ENCODE measurements at regions not wholly inside any gene's neighbourhood (a gene's known extent, or its start where the extent isn't known, plus 50 kb on each side); places are given as distances from the start of the nearest gene placed in this dataset.

DNA sequence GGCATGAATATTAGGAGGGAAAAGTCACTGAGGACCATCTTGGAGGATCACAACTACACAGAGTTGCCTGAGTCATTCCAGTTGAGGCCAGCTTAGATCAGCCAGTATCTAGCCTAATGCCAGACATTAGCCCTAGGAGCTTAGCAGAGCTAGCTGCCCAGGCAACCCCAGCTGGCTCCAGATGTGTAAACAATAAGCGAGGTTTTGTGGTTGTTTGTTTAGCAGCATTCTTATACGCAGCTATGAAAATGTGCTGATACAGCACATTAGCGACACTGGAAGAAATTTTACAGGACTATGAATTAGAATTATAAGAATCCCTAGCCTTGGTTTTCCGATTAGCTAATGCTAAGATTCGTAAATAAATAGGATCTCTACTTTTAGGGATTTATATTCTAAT is 59.3 kb downstream of the BTBD3 start:
- no peak overlapping the region for H3K27ac ChIP-seq
- no peak for TF ChIP-seq CTCF (IDR thresholded peaks at IDR 0.05; ENCODE audit: low read depth, low read length, missing control alignments)
- no peak for DNase-seq
- no peak overlapping the region for H3K4me3 ChIP-seq (ENCODE audit: low read depth, low read length)
- H3K27me3 ChIP-seq (replicated peaks) = no peaks in the 10 kb centered on the region
- no peaks in the 10 kb centered on the region for H3K36me3 ChIP-seq (replicated peaks)
- in situ Hi-C loops (cut with HindIII; ENCODE audit: low pct_ligation_motif_present, low sequenced_read_pairs) = no loop called here

GRCh38 chr20:11978496-11978895 is 60.8 kb downstream of the BTBD3 start:
- Histone ChIP-seq H3K36me3 (replicated peaks) (no peaks in the 10 kb centered on the region), H3K27ac (no peak overlapping the region), H3K27me3 (replicated peaks) (no peaks in the 10 kb centered on the region), H3K4me3 (ENCODE audit: low read depth, low read length) (no peak overlapping the region)
- in situ Hi-C loops (cut with HindIII; ENCODE audit: low pct_ligation_motif_present, low sequenced_read_pairs) = no loop called here
- no peak for TF ChIP-seq CTCF (IDR thresholded peaks at IDR 0.05; ENCODE audit: low read depth, low read length, missing control alignments)
- no peak for DNase-seq

- TF ChIP-seq CTCF (IDR thresholded peaks at IDR 0.05; ENCODE audit: low read depth, low read length, missing control alignments) = no peak
- Histone ChIP-seq H3K27ac (no peak overlapping the region), H3K4me3 (ENCODE audit: low read depth, low read length) (no peak overlapping the region), H3K36me3 (replicated peaks) (no peaks in the 10 kb centered on the region), H3K27me3 (replicated peaks) (no peaks in the 10 kb centered on the region)
- in situ Hi-C loops (cut with HindIII; ENCODE audit: low pct_ligation_motif_present, low sequenced_read_pairs) = no loop called here
- DNase-seq = no peak
Measured at GRCh38 chr20:11979306-11979990, 61.8 kb downstream of the BTBD3 start.

DNA sequence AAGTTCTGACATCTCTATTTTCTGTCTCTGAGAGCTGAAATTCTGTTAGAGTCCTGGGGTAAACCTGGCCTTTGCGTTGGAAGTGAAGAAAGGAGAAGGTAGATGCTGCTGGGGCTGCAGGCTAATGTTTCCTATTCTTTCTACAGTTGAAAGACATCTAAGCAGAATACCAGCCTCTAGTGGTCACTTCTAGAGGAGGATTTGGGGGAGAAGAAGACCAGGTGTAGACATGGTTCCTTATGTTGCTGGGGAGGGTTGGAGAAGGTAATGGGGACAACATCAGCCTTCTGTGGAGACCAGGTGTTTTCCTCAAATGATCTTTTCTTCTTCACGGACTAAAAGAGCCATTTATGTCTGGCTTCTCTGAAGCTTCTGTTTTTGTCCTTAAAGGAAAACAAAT is 62.6 kb downstream of the BTBD3 start:
- Histone ChIP-seq H3K36me3 (replicated peaks) (no peaks in the 10 kb centered on the region), H3K27ac (no peak overlapping the region), H3K4me3 (ENCODE audit: low read depth, low read length) (no peak overlapping the region), H3K27me3 (replicated peaks) (no peaks in the 10 kb centered on the region)
- peak; percentile 29 for TF ChIP-seq CTCF (IDR thresholded peaks at IDR 0.05; ENCODE audit: low read depth, low read length, missing control alignments)
- in situ Hi-C loops (cut with HindIII; ENCODE audit: low pct_ligation_motif_present, low sequenced_read_pairs) = no loop called here
- DNase-seq = no peak

GRCh38 chr20:11981366-11981947 is 63.8 kb downstream of the BTBD3 start:
- Histone ChIP-seq H3K27ac (no peak overlapping the region), H3K27me3 (replicated peaks) (no peaks in the 10 kb centered on the region), H3K36me3 (replicated peaks) (no peaks in the 10 kb centered on the region), H3K4me3 (ENCODE audit: low read depth, low read length) (no peak overlapping the region)
- TF ChIP-seq CTCF (IDR thresholded peaks at IDR 0.05; ENCODE audit: low read depth, low read length, missing control alignments) = no peak
- in situ Hi-C loops (cut with HindIII; ENCODE audit: low pct_ligation_motif_present, low sequenced_read_pairs) = no loop called here
- DNase-seq = no peak

Data from brain microvascular endothelial cell (primary cell).